Fibroblast of lung (primary cell): ENCODE measurements at regions not wholly inside any gene's neighbourhood (a gene's known extent, or its start where the extent isn't known, plus 50 kb on each side); places are given as distances from the start of the nearest gene placed in this dataset.

Experiments
- DNase-seq, 2 donors: peaks; one replicate each; pipeline versions ENCODE4 v3.0.0 to v3.0.0-alpha.2; 2010; ENCODE audit warnings: low read depth in 2 of 2
- H2AFZ ChIP-seq: 2 replicates; pipeline ENCODE4 v1.5.1; 2012; ENCODE audit warnings: low read length, control low read depth, inconsistent platforms
- H3K27ac ChIP-seq: 2 replicates; pipeline ENCODE4 v1.5.1; 2011; ENCODE audit warnings: low read length, control low read depth; ENCODE audit not compliant: insufficient read depth
- H3K27me3 ChIP-seq: 2 replicates; pipeline ENCODE4 v1.5.1; 2011; ENCODE audit warnings: mild to moderate bottlenecking, low read length; ENCODE audit not compliant: control insufficient read depth, insufficient read depth
- H3K36me3 ChIP-seq: 2 replicates; pipeline ENCODE4 v1.5.1; 2011; ENCODE audit warnings: low read length; ENCODE audit not compliant: control insufficient read depth, insufficient read depth
- H3K4me1 ChIP-seq: 2 replicates; pipeline ENCODE4 v1.5.1; 2011; ENCODE audit warnings: low read length; ENCODE audit not compliant: control insufficient read depth, insufficient read depth; ENCODE audit errors: extremely low read depth
- H3K4me2 ChIP-seq: 2 replicates; pipeline ENCODE4 v1.5.1; 2011; ENCODE audit warnings: low read length, control low read depth; ENCODE audit not compliant: insufficient read depth; ENCODE audit errors: extremely low read depth
- H3K4me3 ChIP-seq, 4 experiments: fragments of 200-600 bp in 1 of 4; sonication (generic) in 1 of 4; replicated peaks in 1 of 4; 2 replicates each; pipeline ENCODE4 v1.5.1; 2011 to 2016; ENCODE audit warnings: low read length in 4 of 4, low read depth in 3 of 4, mild to moderate bottlenecking in 3 of 4, control low read depth in 2 of 4, inconsistent platforms in 1 of 4, mixed read lengths in 1 of 4; ENCODE audit not compliant: insufficient read depth in 1 of 4; ENCODE audit errors: control extremely low read depth in 1 of 4
- H3K79me2 ChIP-seq: 2 replicates; pipeline ENCODE4 v1.5.1; 2012; ENCODE audit warnings: mild to moderate bottlenecking, low read length, inconsistent platforms; ENCODE audit not compliant: control insufficient read depth, insufficient read depth
- H3K9ac ChIP-seq: 2 replicates; pipeline ENCODE4 v1.5.1; 2011; ENCODE audit warnings: mild to moderate bottlenecking, low read length, control low read depth; ENCODE audit not compliant: insufficient read depth
- H3K9me3 ChIP-seq: 2 replicates; pipeline ENCODE4 v1.5.1; 2012; ENCODE audit warnings: low read depth, low read length; ENCODE audit not compliant: control insufficient read depth, insufficient read depth
- H4K20me1 ChIP-seq: 2 replicates; pipeline ENCODE4 v1.5.1; 2011; ENCODE audit warnings: low read length; ENCODE audit not compliant: control insufficient read depth, insufficient read depth; ENCODE audit errors: extremely low read depth
- EZH2 ChIP-seq: IDR thresholded peaks from 2 replicates; pipeline ENCODE4 v1.5.1; 2012; ENCODE audit warnings: low read length, control low read depth, mild to moderate bottlenecking; ENCODE audit errors: missing control alignments
- TF ChIP-seq, protein P1 (sequence below), 2 donors: IDR thresholded peaks in 1 of 2; conservative IDR thresholded peaks in 1 of 2; 1 replicate in 1 of 2; 2 replicates in 1 of 2; pipeline ENCODE4 v1.5.1; 2011 to 2012; ENCODE audit warnings: low read length in 2 of 2, control low read depth in 1 of 2, inconsistent platforms in 1 of 2, low read depth in 1 of 2, mild to moderate bottlenecking in 1 of 2

DNA sequence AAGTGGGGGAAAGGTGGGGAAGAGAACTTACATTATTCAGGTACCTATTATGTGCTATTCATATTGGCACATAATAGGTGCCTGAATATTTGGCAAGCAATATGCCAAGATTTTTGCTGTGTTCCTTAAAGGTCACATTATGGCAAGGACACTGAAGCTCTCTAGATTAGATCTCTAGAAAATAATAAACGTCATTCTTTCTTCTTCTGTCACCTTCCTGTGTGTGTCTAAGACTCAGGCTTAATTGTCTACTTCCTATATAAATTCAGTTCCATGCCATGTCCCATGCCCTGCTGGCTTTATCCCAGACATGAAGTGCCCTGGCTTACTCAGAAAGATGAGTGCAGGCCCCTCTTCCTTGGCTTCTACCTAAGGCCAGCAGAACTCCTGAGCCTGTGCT, 191.1 kb upstream of the CTAGE1 start:
- no peak overlapping the region for H2AFZ ChIP-seq
- H3K79me2 ChIP-seq: no peaks in the 10 kb centered on the region
- no peak overlapping the region for H3K27ac ChIP-seq
- H3K36me3 ChIP-seq: no peaks in the 10 kb centered on the region
- no peak overlapping the region for H3K4me3 ChIP-seq
- no peaks in the 10 kb centered on the region for H4K20me1 ChIP-seq
- no peaks in the 10 kb centered on the region for H3K9me3 ChIP-seq
- no peak overlapping the region for H3K9ac ChIP-seq
- H3K4me2 ChIP-seq: no peak overlapping the region
- DNase-seq: no peak
- no peaks in the 10 kb centered on the region for H3K4me1 ChIP-seq
- TF ChIP-seq, protein P1, sequence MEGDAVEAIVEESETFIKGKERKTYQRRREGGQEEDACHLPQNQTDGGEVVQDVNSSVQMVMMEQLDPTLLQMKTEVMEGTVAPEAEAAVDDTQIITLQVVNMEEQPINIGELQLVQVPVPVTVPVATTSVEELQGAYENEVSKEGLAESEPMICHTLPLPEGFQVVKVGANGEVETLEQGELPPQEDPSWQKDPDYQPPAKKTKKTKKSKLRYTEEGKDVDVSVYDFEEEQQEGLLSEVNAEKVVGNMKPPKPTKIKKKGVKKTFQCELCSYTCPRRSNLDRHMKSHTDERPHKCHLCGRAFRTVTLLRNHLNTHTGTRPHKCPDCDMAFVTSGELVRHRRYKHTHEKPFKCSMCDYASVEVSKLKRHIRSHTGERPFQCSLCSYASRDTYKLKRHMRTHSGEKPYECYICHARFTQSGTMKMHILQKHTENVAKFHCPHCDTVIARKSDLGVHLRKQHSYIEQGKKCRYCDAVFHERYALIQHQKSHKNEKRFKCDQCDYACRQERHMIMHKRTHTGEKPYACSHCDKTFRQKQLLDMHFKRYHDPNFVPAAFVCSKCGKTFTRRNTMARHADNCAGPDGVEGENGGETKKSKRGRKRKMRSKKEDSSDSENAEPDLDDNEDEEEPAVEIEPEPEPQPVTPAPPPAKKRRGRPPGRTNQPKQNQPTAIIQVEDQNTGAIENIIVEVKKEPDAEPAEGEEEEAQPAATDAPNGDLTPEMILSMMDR (conservative IDR thresholded peaks at IDR 0.05 in 1 of 2, IDR thresholded peaks at IDR 0.05 in 1 of 2; ENCODE audit: low read depth in 1 of 2, low read length in 2 of 2): no peak
- no peak for TF ChIP-seq EZH2
- no peaks in the 10 kb centered on the region for H3K27me3 ChIP-seq

DNA sequence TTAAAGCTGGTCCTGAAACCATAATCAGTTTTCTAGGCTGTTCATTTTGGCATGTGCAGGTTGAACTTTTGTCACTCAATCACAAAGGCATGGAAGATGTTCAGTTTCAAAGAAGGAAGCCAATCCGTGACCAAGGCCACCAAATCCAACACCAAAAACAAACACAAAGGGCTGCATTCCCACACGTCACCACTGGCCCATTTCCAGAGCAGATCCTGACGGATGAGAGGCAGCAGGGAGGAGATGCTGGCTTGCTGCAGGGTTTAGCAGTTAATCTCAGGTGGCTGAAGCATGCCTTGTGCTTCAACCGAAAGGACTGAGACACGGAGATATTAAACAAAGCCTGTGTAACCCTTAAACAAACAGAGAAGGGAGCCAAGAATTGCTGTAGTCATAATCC, 191.9 kb upstream of the CTAGE1 start:
- no peak overlapping the region for H3K27ac ChIP-seq
- TF ChIP-seq, protein P1 (conservative IDR thresholded peaks at IDR 0.05 in 1 of 2, IDR thresholded peaks at IDR 0.05 in 1 of 2; ENCODE audit: low read depth in 1 of 2, low read length in 2 of 2): no peak
- TF ChIP-seq EZH2: no peak
- DNase-seq: peak in 1 of 2 donors; percentile 63
- H3K9me3 ChIP-seq: no peaks in the 10 kb centered on the region
- no peak overlapping the region for H2AFZ ChIP-seq
- no peak overlapping the region for H3K4me2 ChIP-seq
- no peaks in the 10 kb centered on the region for H3K79me2 ChIP-seq
- no peak overlapping the region for H3K4me3 ChIP-seq
- H3K36me3 ChIP-seq: no peaks in the 10 kb centered on the region
- no peaks in the 10 kb centered on the region for H3K27me3 ChIP-seq
- H3K9ac ChIP-seq: no peak overlapping the region
- no peaks in the 10 kb centered on the region for H4K20me1 ChIP-seq
- no peaks in the 10 kb centered on the region for H3K4me1 ChIP-seq

DNA sequence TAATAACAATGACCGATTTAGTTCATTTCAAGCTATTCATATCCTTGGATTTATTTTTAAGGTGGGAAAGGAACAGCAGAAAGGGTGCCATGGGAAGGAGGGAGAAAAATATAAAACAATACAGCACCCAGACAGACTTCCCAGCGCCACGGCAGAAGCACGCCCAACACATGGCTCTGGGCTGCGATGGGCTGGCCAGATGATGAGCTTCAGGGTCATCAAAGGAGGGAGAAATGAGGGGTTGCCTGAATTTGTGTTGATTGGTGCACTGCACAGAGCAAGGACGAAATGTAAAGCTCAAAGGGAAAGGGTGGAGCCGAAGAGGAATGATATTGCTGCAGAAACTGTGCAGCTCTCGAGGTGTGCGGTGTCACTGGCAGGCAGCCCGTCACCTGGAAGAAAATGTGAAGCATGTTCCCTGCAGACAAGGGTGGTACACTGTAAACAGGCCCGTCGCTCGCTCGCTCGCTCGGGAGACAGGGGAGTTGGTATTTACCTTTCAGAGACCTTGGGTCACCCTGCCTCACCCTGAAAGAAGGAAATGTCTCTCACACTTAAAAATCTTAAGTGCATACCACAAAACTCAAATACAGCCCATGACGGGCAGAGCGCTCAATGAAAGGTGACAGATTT, 195.5 kb upstream of the CTAGE1 start:
- Histone ChIP-seq H2AFZ (no peak overlapping the region), H3K4me1 (no peaks in the 10 kb centered on the region), H3K27ac (no peak overlapping the region), H3K27me3 (no peaks in the 10 kb centered on the region), H3K79me2 (no peaks in the 10 kb centered on the region), H3K4me3 (no peak overlapping the region), H4K20me1 (no peaks in the 10 kb centered on the region), H3K9ac (no peak overlapping the region), H3K36me3 (no peaks in the 10 kb centered on the region), H3K9me3 (no peaks in the 10 kb centered on the region), H3K4me2 (no peak overlapping the region)
- no peak for DNase-seq
- TF ChIP-seq EZH2: no peak
- TF ChIP-seq, protein P1 (conservative IDR thresholded peaks at IDR 0.05 in 1 of 2, IDR thresholded peaks at IDR 0.05 in 1 of 2; ENCODE audit: low read depth in 1 of 2, low read length in 2 of 2): no peak
